ENCODE measurements at regions not wholly inside any gene's neighbourhood (a gene's known extent, or its start where the extent isn't known, plus 50 kb on each side); places are given as distances from the start of the nearest gene placed in this dataset.

GRCh38 chr2:145068509-145068908 is 548.6 kb upstream of the ZEB2 start:
- no peak for TF ChIP-seq CTCF (IDR thresholded peaks at IDR 0.05; ENCODE audit: insufficient read depth, low read depth, low read length)
- no peak overlapping the region for H3K4me3 ChIP-seq (ENCODE audit: low read depth, low read length)
- no peak for DNase-seq (ENCODE audit: low read depth)

- DNase-seq (ENCODE audit: low read depth), result no peak
- TF ChIP-seq CTCF (IDR thresholded peaks at IDR 0.05; ENCODE audit: insufficient read depth, low read depth, low read length), result no peak
- H3K4me3 ChIP-seq (ENCODE audit: low read depth, low read length), result no peak overlapping the region
Measured at GRCh38 chr2:145067549-145068030, 547.7 kb upstream of the ZEB2 start.

GRCh38 chr2:145066856-145067548 is 547.1 kb upstream of the ZEB2 start:
- DNase-seq (ENCODE audit: low read depth), result no peak
- TF ChIP-seq CTCF (IDR thresholded peaks at IDR 0.05; ENCODE audit: insufficient read depth, low read depth, low read length), result no peak
- no peak overlapping the region for H3K4me3 ChIP-seq (ENCODE audit: low read depth, low read length)

- H3K4me3 ChIP-seq (ENCODE audit: low read depth, low read length), result no peak overlapping the region
- DNase-seq (ENCODE audit: low read depth), result peak; percentile 52
- TF ChIP-seq CTCF (IDR thresholded peaks at IDR 0.05; ENCODE audit: insufficient read depth, low read depth, low read length), result no peak
Measured at GRCh38 chr2:145066151-145066661, 546.3 kb upstream of the ZEB2 start.

GRCh38 chr2:145065342-145065741 is 545.4 kb upstream of the ZEB2 start:
- no peak for TF ChIP-seq CTCF (IDR thresholded peaks at IDR 0.05; ENCODE audit: insufficient read depth, low read depth, low read length)
- peak; percentile 57 for DNase-seq (ENCODE audit: low read depth)
- H3K4me3 ChIP-seq (ENCODE audit: low read depth, low read length), result no peak overlapping the region

GRCh38 chr2:145064511-145064910 is 544.6 kb upstream of the ZEB2 start:
- DNase-seq (ENCODE audit: low read depth), result peak; percentile 20
- no peak for TF ChIP-seq CTCF (IDR thresholded peaks at IDR 0.05; ENCODE audit: insufficient read depth, low read depth, low read length)

More at GRCh38 chr2:145064511-145064910, 544.6 kb upstream of the ZEB2 start:
- H3K4me3 ChIP-seq (ENCODE audit: low read depth, low read length), result no peak overlapping the region
